ENCODE measurements at regions not wholly inside any gene's neighbourhood (a gene's known extent, or its start where the extent isn't known, plus 50 kb on each side); places are given as distances from the start of the nearest gene placed in this dataset.

DNA sequence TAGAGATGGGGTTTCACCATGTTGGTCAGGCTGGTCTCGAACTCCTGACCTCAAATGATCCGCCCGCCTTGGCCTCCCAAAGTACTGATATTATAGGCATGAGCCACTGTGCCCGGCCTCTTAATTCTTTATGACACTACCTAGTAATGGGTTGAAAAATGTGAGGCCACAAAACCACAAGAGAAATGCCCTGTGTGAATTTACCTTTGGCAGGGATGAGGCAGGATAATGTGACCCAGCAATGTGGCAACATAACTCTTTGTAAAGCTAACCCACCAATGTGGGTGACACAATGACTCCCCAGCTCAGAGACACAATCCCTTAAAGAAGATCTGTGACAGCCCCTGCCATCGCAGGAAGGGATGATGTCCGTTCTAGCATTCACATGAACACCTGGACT is 533.1 kb downstream of the KLF5 start:
- no peaks in the 10 kb centered on the region for H4K20me1 ChIP-seq (ENCODE audit: insufficient read depth, low read length)
- no peaks in the 10 kb centered on the region for H3K4me1 ChIP-seq (ENCODE audit: control insufficient read depth, insufficient read depth, low read length)
- no peak overlapping the region for H3K56ac ChIP-seq (ENCODE audit: extremely low read depth, insufficient read depth, low read length)
- H4K91ac ChIP-seq (ENCODE audit: insufficient read depth, low read depth, low read length) = no peak overlapping the region
- H3K27ac ChIP-seq (ENCODE audit: insufficient read depth, low read length) = no peak overlapping the region
- ATAC-seq (ENCODE audit: low read depth) (no peak), DNase-seq (no peak)
- H3K36me3 ChIP-seq (ENCODE audit: control insufficient read depth, insufficient read depth, low read length) = no peaks in the 10 kb centered on the region
- H2BK15ac ChIP-seq (ENCODE audit: low read depth, low read length) = no peak overlapping the region
- H3K79me1 ChIP-seq (ENCODE audit: low read depth in 1 of 2, low read length in 2 of 2) = no peaks in the 10 kb centered on the region
- H3K4me2 ChIP-seq (ENCODE audit: low read depth, low read length) = no peak overlapping the region
- no CpG with 5 or more reads among the region's 6 CpGs for WGBS, 2 experiments (ENCODE audit: extremely low coverage in 2 of 2, insufficient read length in 1 of 2)
- POLR2A ChIA-PET (ENCODE audit: unreplicated experiment) = no interaction called here
- H2BK5ac ChIP-seq (ENCODE audit: low read depth, low read length, poor library complexity, severe bottlenecking) = no peak overlapping the region
- in situ Hi-C loops (cut with MboI; ENCODE audit: low sequenced_read_pairs) (no loop called here), intact Hi-C loops (cut with micrococcal nuclease) (no loop called here), dilution Hi-C loops (cut with HindIII; ENCODE audit: low sequenced_read_pairs, unreplicated experiment) (no loop called here)
- CTCF ChIA-PET = no interaction called here
- no peak overlapping the region for H4K5ac ChIP-seq (ENCODE audit: low read depth, low read length)
- no peak overlapping the region for H3K23ac ChIP-seq (ENCODE audit: low read depth, low read length)
- no peaks in the 10 kb centered on the region for H3K27me3 ChIP-seq (ENCODE audit: control insufficient read depth, insufficient read depth, low read length)
- peak overlapping the region; percentile 24 for H2AK9ac ChIP-seq (replicated peaks; ENCODE audit: low read depth, low read length, poor library complexity)
- no peak overlapping the region for H2AFZ ChIP-seq (replicated peaks; ENCODE audit: low read length, poor library complexity)
- H4K8ac ChIP-seq (ENCODE audit: low read depth in 2 of 2, low read length in 2 of 2) = no peak overlapping the region
- no peak for TF ChIP-seq CEBPB (IDR thresholded peaks at IDR 0.05; ENCODE audit: low read depth, low read length)
- TF ChIP-seq, protein P1, sequence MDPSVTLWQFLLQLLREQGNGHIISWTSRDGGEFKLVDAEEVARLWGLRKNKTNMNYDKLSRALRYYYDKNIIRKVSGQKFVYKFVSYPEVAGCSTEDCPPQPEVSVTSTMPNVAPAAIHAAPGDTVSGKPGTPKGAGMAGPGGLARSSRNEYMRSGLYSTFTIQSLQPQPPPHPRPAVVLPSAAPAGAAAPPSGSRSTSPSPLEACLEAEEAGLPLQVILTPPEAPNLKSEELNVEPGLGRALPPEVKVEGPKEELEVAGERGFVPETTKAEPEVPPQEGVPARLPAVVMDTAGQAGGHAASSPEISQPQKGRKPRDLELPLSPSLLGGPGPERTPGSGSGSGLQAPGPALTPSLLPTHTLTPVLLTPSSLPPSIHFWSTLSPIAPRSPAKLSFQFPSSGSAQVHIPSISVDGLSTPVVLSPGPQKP (IDR thresholded peaks at IDR 0.05; ENCODE audit: borderline replicate concordance, low read depth, low read length) = no peak
- no peak for TF ChIP-seq SMC3 (IDR thresholded peaks at IDR 0.05; ENCODE audit: low read depth, low read length)
- TF ChIP-seq POLR2A (IDR thresholded peaks at IDR 0.05; ENCODE audit: low read depth, low read length) = no peak
- TF ChIP-seq, protein P2, sequence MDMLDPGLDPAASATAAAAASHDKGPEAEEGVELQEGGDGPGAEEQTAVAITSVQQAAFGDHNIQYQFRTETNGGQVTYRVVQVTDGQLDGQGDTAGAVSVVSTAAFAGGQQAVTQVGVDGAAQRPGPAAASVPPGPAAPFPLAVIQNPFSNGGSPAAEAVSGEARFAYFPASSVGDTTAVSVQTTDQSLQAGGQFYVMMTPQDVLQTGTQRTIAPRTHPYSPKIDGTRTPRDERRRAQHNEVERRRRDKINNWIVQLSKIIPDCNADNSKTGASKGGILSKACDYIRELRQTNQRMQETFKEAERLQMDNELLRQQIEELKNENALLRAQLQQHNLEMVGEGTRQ (IDR thresholded peaks at IDR 0.05; ENCODE audit: low read depth, low read length) = no peak
- TF ChIP-seq, protein P3, sequence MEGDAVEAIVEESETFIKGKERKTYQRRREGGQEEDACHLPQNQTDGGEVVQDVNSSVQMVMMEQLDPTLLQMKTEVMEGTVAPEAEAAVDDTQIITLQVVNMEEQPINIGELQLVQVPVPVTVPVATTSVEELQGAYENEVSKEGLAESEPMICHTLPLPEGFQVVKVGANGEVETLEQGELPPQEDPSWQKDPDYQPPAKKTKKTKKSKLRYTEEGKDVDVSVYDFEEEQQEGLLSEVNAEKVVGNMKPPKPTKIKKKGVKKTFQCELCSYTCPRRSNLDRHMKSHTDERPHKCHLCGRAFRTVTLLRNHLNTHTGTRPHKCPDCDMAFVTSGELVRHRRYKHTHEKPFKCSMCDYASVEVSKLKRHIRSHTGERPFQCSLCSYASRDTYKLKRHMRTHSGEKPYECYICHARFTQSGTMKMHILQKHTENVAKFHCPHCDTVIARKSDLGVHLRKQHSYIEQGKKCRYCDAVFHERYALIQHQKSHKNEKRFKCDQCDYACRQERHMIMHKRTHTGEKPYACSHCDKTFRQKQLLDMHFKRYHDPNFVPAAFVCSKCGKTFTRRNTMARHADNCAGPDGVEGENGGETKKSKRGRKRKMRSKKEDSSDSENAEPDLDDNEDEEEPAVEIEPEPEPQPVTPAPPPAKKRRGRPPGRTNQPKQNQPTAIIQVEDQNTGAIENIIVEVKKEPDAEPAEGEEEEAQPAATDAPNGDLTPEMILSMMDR (conservative IDR thresholded peaks at IDR 0.05; ENCODE audit: low read depth, low read length) = no peak
- TF ChIP-seq MXI1 (IDR thresholded peaks at IDR 0.05; ENCODE audit: borderline replicate concordance, low read depth, low read length) = no peak
- TF ChIP-seq RCOR1 (IDR thresholded peaks at IDR 0.05; ENCODE audit: insufficient replicate concordance, low read length) = no peak
- TF ChIP-seq MAZ (IDR thresholded peaks at IDR 0.05; ENCODE audit: borderline replicate concordance, low read depth, low read length) = no peak
- no peak for TF ChIP-seq RFX5 (IDR thresholded peaks at IDR 0.05; ENCODE audit: low read depth, low read length)
- no peak for TF ChIP-seq MAFK (IDR thresholded peaks at IDR 0.05; ENCODE audit: low read depth, low read length)
- no peak overlapping the region for H2BK20ac ChIP-seq (ENCODE audit: low read depth, low read length)
- H3K9me3 ChIP-seq (ENCODE audit: control insufficient read depth, insufficient read depth, low read length) = no peaks in the 10 kb centered on the region
- H3K4ac ChIP-seq (ENCODE audit: low read depth, low read length) = no peak overlapping the region
- no peak overlapping the region for H2AK5ac ChIP-seq (ENCODE audit: low read depth, low read length)
- H3K9me1 ChIP-seq (ENCODE audit: insufficient read depth, low read length) = no peaks in the 10 kb centered on the region
- no peak overlapping the region for H3K18ac ChIP-seq (ENCODE audit: low read depth, low read length)
- no peak overlapping the region for H3K9ac ChIP-seq (ENCODE audit: low read depth, low read length)
- H3K4me3 ChIP-seq (ENCODE audit: insufficient read depth, low read depth, low read length) = no peak overlapping the region
- BruUV-seq (replicated peaks) = no TSS peak
- H2BK120ac ChIP-seq (ENCODE audit: low read depth, low read length) = no peak overlapping the region
- H3K14ac ChIP-seq (replicated peaks; ENCODE audit: low read depth, low read length) = no peak overlapping the region
